ENCODE measurements at regions not wholly inside any gene's neighbourhood (a gene's known extent, or its start where the extent isn't known, plus 50 kb on each side); places are given as distances from the start of the nearest gene placed in this dataset.

GRCh38 chr4:163764569-163764968 is 270.1 kb downstream of the TMA16 start:
- Histone ChIP-seq H4K20me1 (ENCODE audit: insufficient read depth) (no peaks in the 10 kb centered on the region), H3K79me2 (replicated peaks; ENCODE audit: insufficient read depth, low read length) (no peaks in the 10 kb centered on the region), H3K27me3 (ENCODE audit: insufficient read depth, low read depth, low read length) (no peaks in the 10 kb centered on the region), H3K9me3 (ENCODE audit: low read length) (no peaks in the 10 kb centered on the region), H3K9me2 (ENCODE audit: insufficient read depth, low read length) (no peaks in the 10 kb centered on the region), H2AFZ (ENCODE audit: low read depth, low read length) (no peak overlapping the region), H3F3A (ENCODE audit: insufficient read depth, low read length, poor library complexity, severe bottlenecking) (no peaks in the 10 kb centered on the region), H3K4me2 (ENCODE audit: low read length) (no peak overlapping the region), H3K36me3 (ENCODE audit: insufficient read depth, low read length) (no peaks in the 10 kb centered on the region), H3K27ac (ENCODE audit: low read length) (no peak overlapping the region), H3K4me3 (ENCODE audit: low read length) (no peak overlapping the region), H3K9ac (ENCODE audit: low read length) (no peak overlapping the region)
- TF ChIP-seq, protein P1, sequence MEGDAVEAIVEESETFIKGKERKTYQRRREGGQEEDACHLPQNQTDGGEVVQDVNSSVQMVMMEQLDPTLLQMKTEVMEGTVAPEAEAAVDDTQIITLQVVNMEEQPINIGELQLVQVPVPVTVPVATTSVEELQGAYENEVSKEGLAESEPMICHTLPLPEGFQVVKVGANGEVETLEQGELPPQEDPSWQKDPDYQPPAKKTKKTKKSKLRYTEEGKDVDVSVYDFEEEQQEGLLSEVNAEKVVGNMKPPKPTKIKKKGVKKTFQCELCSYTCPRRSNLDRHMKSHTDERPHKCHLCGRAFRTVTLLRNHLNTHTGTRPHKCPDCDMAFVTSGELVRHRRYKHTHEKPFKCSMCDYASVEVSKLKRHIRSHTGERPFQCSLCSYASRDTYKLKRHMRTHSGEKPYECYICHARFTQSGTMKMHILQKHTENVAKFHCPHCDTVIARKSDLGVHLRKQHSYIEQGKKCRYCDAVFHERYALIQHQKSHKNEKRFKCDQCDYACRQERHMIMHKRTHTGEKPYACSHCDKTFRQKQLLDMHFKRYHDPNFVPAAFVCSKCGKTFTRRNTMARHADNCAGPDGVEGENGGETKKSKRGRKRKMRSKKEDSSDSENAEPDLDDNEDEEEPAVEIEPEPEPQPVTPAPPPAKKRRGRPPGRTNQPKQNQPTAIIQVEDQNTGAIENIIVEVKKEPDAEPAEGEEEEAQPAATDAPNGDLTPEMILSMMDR (IDR thresholded peaks at IDR 0.05; ENCODE audit: poor library complexity, severe bottlenecking), result no peak
- no peak for TF ChIP-seq EP300 (conservative IDR thresholded peaks at IDR 0.05; ENCODE audit: poor library complexity, severe bottlenecking)
- TF ChIP-seq RAD21 (conservative IDR thresholded peaks at IDR 0.05), result no peak
- no peak for TF ChIP-seq REST (IDR thresholded peaks at IDR 0.05; ENCODE audit: borderline replicate concordance)
- no peak for TF ChIP-seq POLR2AphosphoS5 (IDR thresholded peaks at IDR 0.05)
- no peak for TF ChIP-seq EZH2 (IDR thresholded peaks at IDR 0.05; ENCODE audit: borderline replicate concordance, insufficient read depth, low read length, poor library complexity, severe bottlenecking)
- TF ChIP-seq MXI1 (conservative IDR thresholded peaks at IDR 0.05; ENCODE audit: poor library complexity, severe bottlenecking), result no peak
- no peak for TF ChIP-seq SMC3 (conservative IDR thresholded peaks at IDR 0.05; ENCODE audit: poor library complexity)
- TF ChIP-seq TAF1 (IDR thresholded peaks at IDR 0.05; ENCODE audit: low read depth), result no peak

GRCh38 chr4:163768014-163768413 is 273.5 kb downstream of the TMA16 start:
- no peak for TF ChIP-seq MXI1 (conservative IDR thresholded peaks at IDR 0.05; ENCODE audit: poor library complexity, severe bottlenecking)
- no peak for TF ChIP-seq SMC3 (conservative IDR thresholded peaks at IDR 0.05; ENCODE audit: poor library complexity)
- no peak for TF ChIP-seq POLR2AphosphoS5 (IDR thresholded peaks at IDR 0.05)
- no peak for TF ChIP-seq EP300 (conservative IDR thresholded peaks at IDR 0.05; ENCODE audit: poor library complexity, severe bottlenecking)
- TF ChIP-seq EZH2 (IDR thresholded peaks at IDR 0.05; ENCODE audit: borderline replicate concordance, insufficient read depth, low read length, poor library complexity, severe bottlenecking), result no peak
- TF ChIP-seq TAF1 (IDR thresholded peaks at IDR 0.05; ENCODE audit: low read depth), result no peak
- TF ChIP-seq RAD21 (conservative IDR thresholded peaks at IDR 0.05), result no peak
- TF ChIP-seq, protein P1 (IDR thresholded peaks at IDR 0.05; ENCODE audit: poor library complexity, severe bottlenecking), result no peak
- no peak for TF ChIP-seq REST (IDR thresholded peaks at IDR 0.05; ENCODE audit: borderline replicate concordance)
- H3K4me3 ChIP-seq (ENCODE audit: low read length), result no peak overlapping the region
- H3F3A ChIP-seq (ENCODE audit: insufficient read depth, low read length, poor library complexity, severe bottlenecking), result no peaks in the 10 kb centered on the region
- no peak overlapping the region for H3K27ac ChIP-seq (ENCODE audit: low read length)
- H4K20me1 ChIP-seq (ENCODE audit: insufficient read depth), result no peaks in the 10 kb centered on the region
- no peak overlapping the region for H3K9ac ChIP-seq (ENCODE audit: low read length)
- H3K79me2 ChIP-seq (replicated peaks; ENCODE audit: insufficient read depth, low read length), result no peaks in the 10 kb centered on the region
- H3K9me2 ChIP-seq (ENCODE audit: insufficient read depth, low read length), result no peaks in the 10 kb centered on the region
- H3K36me3 ChIP-seq (ENCODE audit: insufficient read depth, low read length), result no peaks in the 10 kb centered on the region
- H3K9me3 ChIP-seq (ENCODE audit: low read length), result no peaks in the 10 kb centered on the region
- no peaks in the 10 kb centered on the region for H3K27me3 ChIP-seq (ENCODE audit: insufficient read depth, low read depth, low read length)
- no peak overlapping the region for H2AFZ ChIP-seq (ENCODE audit: low read depth, low read length)
- no peak overlapping the region for H3K4me2 ChIP-seq (ENCODE audit: low read length)
